Sigmoid colon (tissue), 6 donors: ENCODE measurements at regions not wholly inside any gene's neighbourhood (a gene's known extent, or its start where the extent isn't known, plus 50 kb on each side); places are given as distances from the start of the nearest gene placed in this dataset.
"Not testable (repeated sequence)": the region's sequence is repeated elsewhere in the genome, so short reads cannot be mapped to it uniquely, and the experiment has no call there.

Experiments
- DNase-seq: peaks from one replicate; pipeline ENCODE4 v3.0.0-alpha.2; 2019
- H3K27ac ChIP-seq, 4 donors: fragments of 200-600 bp; sonication (generic); one replicate each; pipeline ENCODE4 v1.5.1; 2016 to 2019; ENCODE audit warnings: mild to moderate bottlenecking in 1 of 4
- H3K27me3 ChIP-seq, 3 donors: fragments of 200-600 bp; sonication (generic); one replicate each; pipeline ENCODE4 v1.5.1; 2019; ENCODE audit warnings: mild to moderate bottlenecking in 1 of 3
- H3K36me3 ChIP-seq, 4 donors: fragments of 200-600 bp; sonication (generic); one replicate each; pipeline ENCODE4 v1.5.1; 2016 to 2019
- H3K4me1 ChIP-seq, 4 donors: fragments of 200-600 bp; sonication (generic); one replicate each; pipeline ENCODE4 v1.5.1; 2017 to 2019
- H3K4me3 ChIP-seq, 4 donors: fragments of 200-600 bp; sonication (generic); one replicate each; pipeline ENCODE4 v1.5.1; 2017 to 2019; ENCODE audit warnings: mild to moderate bottlenecking in 2 of 4, moderate library complexity in 1 of 4
- H3K9me3 ChIP-seq, 4 donors: fragments of 200-600 bp in 3 of 4; sonication (generic) in 3 of 4; one replicate each; pipeline versions ENCODE4 v1.5.1 to v1.6.1; 2013 to 2019
- EP300 ChIP-seq, 4 donors: sonication (generic); formaldehyde crosslinking; IDR thresholded peaks; one replicate each; pipeline ENCODE4 v1.6.1; 2017; ENCODE audit warnings: antibody characterized with exemption in 4 of 4
- POLR2A ChIP-seq, 2 donors: fragments of 450-650 bp; IDR thresholded peaks; one replicate each; pipeline ENCODE4 v1.6.1; 2016; ENCODE audit warnings: antibody characterized with exemption in 2 of 2, mild to moderate bottlenecking in 2 of 2, moderate library complexity in 2 of 2
- POLR2AphosphoS5 ChIP-seq, 4 donors: sonication (generic); formaldehyde crosslinking; IDR thresholded peaks; one replicate each; pipeline ENCODE4 v1.6.1; 2017; ENCODE audit warnings: antibody characterized with exemption in 4 of 4
- WGBS, 2 donors: extraction: QIAGEN DNeasy Blood & Tissue Kit; methylation state at CpG; one replicate each; pipeline ENCODE4 v1.1.7; 2013; 5-methylcytosine and 5-hydroxymethylcytosine counted together
- intact Hi-C: fragments of 100-400 bp; cut with DNase I; formaldehyde crosslinking; loops from one replicate; pipeline ENCODE4 v1.15.1; 2023
- TF ChIP-seq, protein P1 (sequence below), 4 experiments: fragments of 450-650 bp in 3 of 4; fragments of 200-600 bp in 1 of 4; IDR thresholded peaks; one replicate each; pipeline ENCODE4 v1.5.1; 2016 to 2019; ENCODE audit warnings: antibody characterized with exemption in 4 of 4, mild to moderate bottlenecking in 3 of 4, moderate library complexity in 2 of 4
- donor health status: healthy with polysubstance abuse.
- donor health status: healthy.

DNA sequence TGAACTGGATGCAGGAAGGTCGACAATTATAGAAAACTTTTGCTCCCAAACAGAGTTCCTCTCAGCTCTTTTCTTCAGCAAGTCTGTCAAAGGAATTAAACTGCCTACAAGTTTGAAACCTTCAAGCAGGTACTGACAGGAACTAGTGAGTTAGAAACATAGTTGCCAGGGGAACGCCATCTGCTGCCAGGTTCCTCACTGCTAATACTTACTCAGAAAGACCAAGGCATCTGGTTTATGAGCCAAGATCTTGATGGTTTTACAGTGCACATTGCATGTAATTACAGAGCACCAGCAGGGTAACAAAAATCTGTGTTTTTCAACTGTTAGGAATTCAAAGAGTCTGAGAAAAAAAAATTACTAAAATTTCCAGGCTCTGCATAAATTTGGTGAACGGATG lies 300.0 kb upstream of the NRG3 start:
- Histone ChIP-seq H3K27ac (no peak overlapping the region), H3K27me3 (no peaks in the 10 kb centered on the region), H3K9me3 (peaks cover 0 to 5% (median 0%) of the 10 kb centered on the region in 4 donors), H3K36me3 (no peaks in the 10 kb centered on the region), H3K4me3 (no peak overlapping the region), H3K4me1 (no peaks in the 10 kb centered on the region)
- intact Hi-C loops = no loop called here
- TF ChIP-seq EP300 (IDR thresholded peaks at IDR 0.05) = no peak
- no peak for TF ChIP-seq POLR2A (IDR thresholded peaks at IDR 0.05)
- DNase-seq = no peak
- WGBS, 2 donors = 49 to 65% methylated on average over 3 of the region's 3 CpGs

GRCh38 chr10:81576336-81576735 lies 298.7 kb upstream of the NRG3 start:
- Histone ChIP-seq H3K9me3 (peaks cover 0 to 5% (median 0%) of the 10 kb centered on the region in 4 donors), H3K27ac (no peak overlapping the region), H3K27me3 (no peaks in the 10 kb centered on the region), H3K36me3 (no peaks in the 10 kb centered on the region), H3K4me1 (no peaks in the 10 kb centered on the region), H3K4me3 (no peak overlapping the region)
- WGBS, 2 donors = 94 to 95% methylated on average over 2 of the region's 2 CpGs
- intact Hi-C loops = no loop called here
- no peak for TF ChIP-seq POLR2AphosphoS5 (IDR thresholded peaks at IDR 0.05)
- no peak for TF ChIP-seq POLR2A (IDR thresholded peaks at IDR 0.05)
- TF ChIP-seq, protein P1, sequence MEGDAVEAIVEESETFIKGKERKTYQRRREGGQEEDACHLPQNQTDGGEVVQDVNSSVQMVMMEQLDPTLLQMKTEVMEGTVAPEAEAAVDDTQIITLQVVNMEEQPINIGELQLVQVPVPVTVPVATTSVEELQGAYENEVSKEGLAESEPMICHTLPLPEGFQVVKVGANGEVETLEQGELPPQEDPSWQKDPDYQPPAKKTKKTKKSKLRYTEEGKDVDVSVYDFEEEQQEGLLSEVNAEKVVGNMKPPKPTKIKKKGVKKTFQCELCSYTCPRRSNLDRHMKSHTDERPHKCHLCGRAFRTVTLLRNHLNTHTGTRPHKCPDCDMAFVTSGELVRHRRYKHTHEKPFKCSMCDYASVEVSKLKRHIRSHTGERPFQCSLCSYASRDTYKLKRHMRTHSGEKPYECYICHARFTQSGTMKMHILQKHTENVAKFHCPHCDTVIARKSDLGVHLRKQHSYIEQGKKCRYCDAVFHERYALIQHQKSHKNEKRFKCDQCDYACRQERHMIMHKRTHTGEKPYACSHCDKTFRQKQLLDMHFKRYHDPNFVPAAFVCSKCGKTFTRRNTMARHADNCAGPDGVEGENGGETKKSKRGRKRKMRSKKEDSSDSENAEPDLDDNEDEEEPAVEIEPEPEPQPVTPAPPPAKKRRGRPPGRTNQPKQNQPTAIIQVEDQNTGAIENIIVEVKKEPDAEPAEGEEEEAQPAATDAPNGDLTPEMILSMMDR (IDR thresholded peaks at IDR 0.05) = no peak
- TF ChIP-seq EP300 (IDR thresholded peaks at IDR 0.05) = no peak
- no peak for DNase-seq

DNA sequence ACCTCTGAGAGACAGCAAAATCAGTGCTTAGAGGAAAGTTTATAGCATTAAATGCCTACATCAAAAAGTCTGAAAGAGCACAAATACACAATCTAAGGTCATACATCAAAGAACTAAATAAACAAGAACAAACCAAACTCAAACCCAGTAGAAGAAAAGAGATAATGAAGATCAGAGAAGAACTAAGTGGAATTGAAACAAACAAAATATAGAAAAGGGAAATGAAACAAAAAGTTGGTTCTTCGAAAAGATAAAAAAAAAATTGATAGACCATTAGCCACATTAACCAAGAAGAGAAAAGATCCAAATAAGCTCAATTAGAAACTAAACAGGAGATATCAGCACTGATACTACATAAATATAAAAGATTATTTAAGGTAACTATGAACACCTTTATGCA lies 280.0 kb upstream of the NRG3 start:
- Histone ChIP-seq H3K36me3 (no peaks in the 10 kb centered on the region), H3K27me3 (no peaks in the 10 kb centered on the region), H3K4me3 (no peak overlapping the region), H3K4me1 (no peaks in the 10 kb centered on the region), H3K9me3 (no peaks in the 10 kb centered on the region), H3K27ac (no peak overlapping the region)
- 69 to 86% methylated on average over 1 of the region's 1 CpG for WGBS, 2 donors
- intact Hi-C loops = no loop called here
- TF ChIP-seq, protein P1 (IDR thresholded peaks at IDR 0.05) = no peak
- TF ChIP-seq POLR2A (IDR thresholded peaks at IDR 0.05) (no peak), POLR2AphosphoS5 (IDR thresholded peaks at IDR 0.05) (no peak), EP300 (IDR thresholded peaks at IDR 0.05) (no peak)
- DNase-seq = no peak

- Histone ChIP-seq H3K4me3 (no peak overlapping the region), H3K9me3 (no peaks in the 10 kb centered on the region), H3K27me3 (no peaks in the 10 kb centered on the region), H3K27ac (no peak overlapping the region), H3K36me3 (no peaks in the 10 kb centered on the region), H3K4me1 (no peaks in the 10 kb centered on the region)
- no peak for DNase-seq
- intact Hi-C loops = no loop called here
- TF ChIP-seq EP300 (IDR thresholded peaks at IDR 0.05) (no peak), POLR2AphosphoS5 (IDR thresholded peaks at IDR 0.05) (no peak), POLR2A (IDR thresholded peaks at IDR 0.05) (no peak)
- TF ChIP-seq, protein P1 (IDR thresholded peaks at IDR 0.05) = no peak
- 89 to 95% methylated on average over 2 of the region's 2 CpGs for WGBS, 2 donors
Measured at GRCh38 chr10:81600185-81600584, 274.8 kb upstream of the NRG3 start.

DNA sequence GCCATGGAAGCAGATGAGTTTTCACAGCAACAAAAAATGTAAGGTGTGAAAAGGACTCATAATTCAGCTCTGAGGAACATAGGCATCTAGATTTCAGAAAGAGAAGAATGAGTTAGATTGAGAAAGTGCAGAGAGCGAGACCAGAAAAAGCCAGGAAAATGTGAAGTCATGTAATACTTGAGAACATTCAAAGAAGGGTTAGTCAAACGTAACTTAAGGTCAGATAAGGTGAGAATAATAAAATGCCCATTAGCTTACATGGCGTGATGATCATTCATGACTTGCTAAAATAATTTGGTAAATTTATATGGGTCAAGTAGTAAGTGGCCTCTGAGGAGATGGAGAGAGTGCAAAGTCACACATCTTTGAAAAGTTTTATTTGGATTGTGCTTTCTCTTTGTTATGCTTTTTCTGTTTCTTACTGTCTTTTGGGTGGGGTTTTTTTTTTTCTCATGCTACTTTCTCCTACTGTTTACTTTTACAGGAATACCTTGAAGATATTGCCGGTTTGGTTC lies 271.8 kb upstream of the NRG3 start:
- DNase-seq = no peak
- Histone ChIP-seq H3K9me3 (no peaks in the 10 kb centered on the region), H3K4me3 (no peak overlapping the region), H3K27me3 (no peaks in the 10 kb centered on the region), H3K27ac (no peak overlapping the region), H3K36me3 (no peaks in the 10 kb centered on the region), H3K4me1 (no peaks in the 10 kb centered on the region)
- WGBS, 2 donors = 48 to 67% methylated on average over 4 of the region's 4 CpGs
- intact Hi-C loops = no loop called here
- TF ChIP-seq EP300 (IDR thresholded peaks at IDR 0.05) = no peak

- H3K27ac ChIP-seq, DNase-seq, H3K27me3 ChIP-seq, H3K36me3 ChIP-seq, intact Hi-C loops, H3K4me3 ChIP-seq, H3K9me3 ChIP-seq, H3K4me1 ChIP-seq: not testable (repeated sequence)
- 85 to 89% methylated on average over 7 of the region's 7 CpGs for WGBS, 2 donors
Measured at GRCh38 chr10:81644485-81644884, 230.5 kb upstream of the NRG3 start.
